Endothelial cell (in vitro differentiated cells): ENCODE measurements at regions not wholly inside any gene's neighbourhood (a gene's known extent, or its start where the extent isn't known, plus 50 kb on each side); places are given as distances from the start of the nearest gene placed in this dataset.

Experiments used
- DNase-seq: peaks from one replicate; pipeline ENCODE4 v3.0.0; 2021; ENCODE audit warnings: low spot score
- H3K27ac Mint-ChIP-seq: one replicate; pipeline ENCODE4 v1.8.0; 2021; ENCODE audit warnings: mixed read lengths, inconsistent platforms; ENCODE audit not compliant: unreplicated experiment
- H3K27me3 Mint-ChIP-seq: one replicate; pipeline ENCODE4 v1.8.0; 2021; ENCODE audit warnings: mild to moderate bottlenecking, moderate library complexity, mixed read lengths, inconsistent platforms; ENCODE audit not compliant: unreplicated experiment
- H3K36me3 Mint-ChIP-seq: one replicate; pipeline ENCODE4 v1.8.0; 2021; ENCODE audit warnings: mild to moderate bottlenecking, low read depth, mixed read lengths, inconsistent platforms; ENCODE audit not compliant: unreplicated experiment
- H3K4me1 Mint-ChIP-seq: one replicate; pipeline ENCODE4 v1.8.0; 2021; ENCODE audit warnings: mild to moderate bottlenecking, mixed read lengths, inconsistent platforms; ENCODE audit not compliant: unreplicated experiment
- H3K4me3 Mint-ChIP-seq: one replicate; pipeline ENCODE4 v1.8.0; 2021; ENCODE audit warnings: mild to moderate bottlenecking, mixed read lengths, inconsistent platforms; ENCODE audit not compliant: unreplicated experiment
- H3K9me3 Mint-ChIP-seq: one replicate; pipeline ENCODE4 v1.8.0; 2021; ENCODE audit warnings: mixed read lengths, inconsistent platforms; ENCODE audit not compliant: unreplicated experiment
- TF ChIP-seq, protein P1 (sequence below): fragments of 200-600 bp; sonication (generic); IDR thresholded peaks from one replicate; pipeline ENCODE4 v1.5.0; 2021; ENCODE audit warnings: antibody characterized with exemption; ENCODE audit not compliant: unreplicated experiment

DNA sequence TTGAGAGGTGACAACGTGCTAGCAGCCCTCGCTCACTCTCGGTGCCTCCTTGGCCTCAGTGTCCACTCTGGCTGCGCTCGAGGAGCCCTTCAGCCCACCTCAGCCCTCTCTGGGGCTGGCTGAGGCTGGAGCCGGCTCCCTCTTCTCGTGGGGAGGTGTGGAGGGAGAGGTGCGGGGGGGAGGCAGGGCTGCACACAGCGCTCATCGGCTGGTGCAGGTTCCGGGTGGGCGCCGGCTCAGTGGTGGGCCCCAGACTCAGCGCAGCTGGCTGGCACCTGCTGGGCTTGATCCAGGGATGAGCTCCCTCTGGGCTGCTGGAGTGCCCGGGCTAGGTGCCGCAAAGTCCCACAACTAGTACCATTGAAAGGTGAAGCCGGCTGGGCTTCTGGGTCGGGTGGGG lies 957.8 kb upstream of the GJE1 start:
- H3K4me1 Mint-ChIP-seq, result no peaks in the 10 kb centered on the region
- H3K9me3 Mint-ChIP-seq, result peaks cover 5% of the 10 kb centered on the region
- H3K27ac Mint-ChIP-seq, result no peak overlapping the region
- no peaks in the 10 kb centered on the region for H3K27me3 Mint-ChIP-seq
- no peak overlapping the region for H3K4me3 Mint-ChIP-seq
- TF ChIP-seq, protein P1, sequence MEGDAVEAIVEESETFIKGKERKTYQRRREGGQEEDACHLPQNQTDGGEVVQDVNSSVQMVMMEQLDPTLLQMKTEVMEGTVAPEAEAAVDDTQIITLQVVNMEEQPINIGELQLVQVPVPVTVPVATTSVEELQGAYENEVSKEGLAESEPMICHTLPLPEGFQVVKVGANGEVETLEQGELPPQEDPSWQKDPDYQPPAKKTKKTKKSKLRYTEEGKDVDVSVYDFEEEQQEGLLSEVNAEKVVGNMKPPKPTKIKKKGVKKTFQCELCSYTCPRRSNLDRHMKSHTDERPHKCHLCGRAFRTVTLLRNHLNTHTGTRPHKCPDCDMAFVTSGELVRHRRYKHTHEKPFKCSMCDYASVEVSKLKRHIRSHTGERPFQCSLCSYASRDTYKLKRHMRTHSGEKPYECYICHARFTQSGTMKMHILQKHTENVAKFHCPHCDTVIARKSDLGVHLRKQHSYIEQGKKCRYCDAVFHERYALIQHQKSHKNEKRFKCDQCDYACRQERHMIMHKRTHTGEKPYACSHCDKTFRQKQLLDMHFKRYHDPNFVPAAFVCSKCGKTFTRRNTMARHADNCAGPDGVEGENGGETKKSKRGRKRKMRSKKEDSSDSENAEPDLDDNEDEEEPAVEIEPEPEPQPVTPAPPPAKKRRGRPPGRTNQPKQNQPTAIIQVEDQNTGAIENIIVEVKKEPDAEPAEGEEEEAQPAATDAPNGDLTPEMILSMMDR, result no peak
- no peak for DNase-seq
- no peaks in the 10 kb centered on the region for H3K36me3 Mint-ChIP-seq

DNA sequence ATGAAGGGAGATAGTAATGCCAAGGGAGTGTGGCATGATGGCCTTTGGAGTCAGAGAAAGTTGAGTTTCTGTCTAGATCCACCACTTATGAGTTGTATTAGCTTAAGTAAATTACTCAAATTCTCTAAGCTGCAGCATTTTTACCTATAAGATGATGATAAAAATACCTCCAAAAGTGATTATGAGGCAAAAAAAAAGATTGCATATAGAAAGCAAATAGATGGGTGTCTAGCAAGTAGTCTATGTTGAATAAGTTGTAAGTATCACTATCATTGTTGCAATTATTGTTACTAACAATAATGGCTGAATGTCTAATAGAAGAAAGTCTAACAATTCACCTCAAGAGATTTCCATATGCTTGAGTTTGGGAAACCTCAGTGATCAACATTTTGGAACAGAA lies 959.2 kb upstream of the GJE1 start:
- Mint-ChIP-seq H3K4me1 (no peaks in the 10 kb centered on the region), H3K27me3 (no peaks in the 10 kb centered on the region), H3K27ac (no peak overlapping the region), H3K9me3 (peaks cover 5% of the 10 kb centered on the region), H3K4me3 (no peak overlapping the region), H3K36me3 (no peaks in the 10 kb centered on the region)
- DNase-seq, result no peak
- TF ChIP-seq, protein P1, result no peak

DNA sequence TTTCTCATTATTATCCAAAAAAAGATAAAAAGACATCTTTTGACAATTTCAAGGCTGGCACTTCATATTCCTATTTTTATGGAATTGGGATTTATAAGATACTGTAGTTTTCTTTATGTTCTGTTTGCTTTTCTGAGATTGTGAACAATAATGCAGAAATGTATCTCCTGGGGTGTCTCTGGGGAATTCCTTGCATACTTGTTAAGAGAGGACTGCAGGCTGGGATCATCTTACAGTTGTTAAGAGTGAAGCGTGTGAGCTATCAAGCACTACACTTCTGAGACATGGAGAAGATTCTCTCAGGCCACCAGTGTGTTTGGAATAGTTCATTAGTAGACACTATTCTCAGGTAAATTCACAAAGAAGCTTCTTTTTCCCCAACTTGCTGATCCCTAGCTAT lies 963.3 kb upstream of the GJE1 start:
- Mint-ChIP-seq H3K27ac (no peak overlapping the region), H3K9me3 (peaks cover 2% of the 10 kb centered on the region), H3K27me3 (no peaks in the 10 kb centered on the region), H3K4me1 (no peaks in the 10 kb centered on the region), H3K36me3 (no peaks in the 10 kb centered on the region), H3K4me3 (no peak overlapping the region)
- TF ChIP-seq, protein P1, result no peak
- no peak for DNase-seq

DNA sequence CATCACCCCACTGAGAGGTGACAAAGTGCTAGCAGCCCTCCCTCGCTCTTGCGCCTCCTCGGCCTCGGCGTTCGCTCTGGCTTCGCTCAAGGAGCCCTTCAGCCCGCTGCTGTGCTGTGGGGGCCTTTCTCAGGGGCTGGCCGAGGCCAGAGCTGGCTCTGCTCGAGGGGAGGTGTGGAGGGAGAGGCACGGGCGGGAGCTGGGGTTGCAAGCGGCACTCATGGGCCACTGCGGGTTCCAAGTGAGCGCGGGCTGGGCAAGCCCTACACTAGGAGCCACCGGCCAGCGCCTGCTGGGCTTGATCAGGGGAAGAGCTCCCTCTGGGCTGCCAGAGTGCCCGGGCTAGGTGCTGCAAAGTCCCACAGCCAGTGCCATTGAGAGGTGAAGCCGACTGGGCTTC lies 964.8 kb upstream of the GJE1 start:
- no peaks in the 10 kb centered on the region for H3K27me3 Mint-ChIP-seq
- no peaks in the 10 kb centered on the region for H3K9me3 Mint-ChIP-seq
- TF ChIP-seq, protein P1, result no peak
- DNase-seq, result no peak
- no peak overlapping the region for H3K4me3 Mint-ChIP-seq
- no peaks in the 10 kb centered on the region for H3K4me1 Mint-ChIP-seq
- no peaks in the 10 kb centered on the region for H3K36me3 Mint-ChIP-seq
- no peak overlapping the region for H3K27ac Mint-ChIP-seq

DNA sequence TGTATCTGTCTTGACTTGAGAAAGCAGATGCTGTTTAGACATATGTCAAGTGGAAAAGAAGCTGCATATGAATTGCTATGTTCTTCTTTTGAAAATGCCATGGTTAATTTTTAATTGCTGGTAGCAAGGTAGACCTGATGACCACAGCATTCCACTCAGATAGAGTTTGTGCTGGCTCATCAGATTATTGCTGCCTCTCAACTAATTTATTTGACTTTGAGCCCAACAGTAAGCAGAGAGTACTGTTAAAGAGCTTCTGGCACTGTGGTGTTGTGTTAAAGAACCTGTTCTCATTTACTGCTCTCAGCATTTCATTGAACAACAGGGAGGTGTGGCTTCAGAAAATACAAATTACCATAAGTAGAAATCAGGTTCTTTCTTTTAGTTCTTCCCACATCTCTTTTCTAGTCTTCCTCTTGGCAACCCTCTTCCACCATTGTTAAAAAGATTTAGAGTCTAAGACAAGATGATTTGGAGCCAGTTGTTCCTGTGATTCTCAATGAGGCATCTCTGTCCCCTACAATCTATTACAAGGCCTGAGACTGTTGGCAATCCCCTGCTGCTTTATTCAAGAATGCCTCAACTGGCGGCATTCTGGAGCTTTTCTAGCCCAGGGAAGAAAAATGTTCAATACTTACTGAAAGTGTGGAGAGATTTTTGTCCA lies 967.6 kb upstream of the GJE1 start:
- Mint-ChIP-seq H3K9me3 (no peaks in the 10 kb centered on the region), H3K36me3 (no peaks in the 10 kb centered on the region), H3K4me1 (no peaks in the 10 kb centered on the region), H3K27ac (no peak overlapping the region), H3K4me3 (no peak overlapping the region), H3K27me3 (no peaks in the 10 kb centered on the region)
- TF ChIP-seq, protein P1, result no peak
- no peak for DNase-seq
